ENCODE measurements at regions not wholly inside any gene's neighbourhood (a gene's known extent, or its start where the extent isn't known, plus 50 kb on each side); places are given as distances from the start of the nearest gene placed in this dataset.

- DNase-seq (ENCODE audit: low read depth) = no peak
Observed at GRCh38 chr2:42932271-42933151, 140.1 kb upstream of the HAAO start.

GRCh38 chr2:42931818-42932195 lies 139.4 kb upstream of the HAAO start:
- no peak for DNase-seq (ENCODE audit: low read depth)

GRCh38 chr2:42931146-42931817 lies 138.9 kb upstream of the HAAO start:
- DNase-seq (ENCODE audit: low read depth) = no peak

DNA sequence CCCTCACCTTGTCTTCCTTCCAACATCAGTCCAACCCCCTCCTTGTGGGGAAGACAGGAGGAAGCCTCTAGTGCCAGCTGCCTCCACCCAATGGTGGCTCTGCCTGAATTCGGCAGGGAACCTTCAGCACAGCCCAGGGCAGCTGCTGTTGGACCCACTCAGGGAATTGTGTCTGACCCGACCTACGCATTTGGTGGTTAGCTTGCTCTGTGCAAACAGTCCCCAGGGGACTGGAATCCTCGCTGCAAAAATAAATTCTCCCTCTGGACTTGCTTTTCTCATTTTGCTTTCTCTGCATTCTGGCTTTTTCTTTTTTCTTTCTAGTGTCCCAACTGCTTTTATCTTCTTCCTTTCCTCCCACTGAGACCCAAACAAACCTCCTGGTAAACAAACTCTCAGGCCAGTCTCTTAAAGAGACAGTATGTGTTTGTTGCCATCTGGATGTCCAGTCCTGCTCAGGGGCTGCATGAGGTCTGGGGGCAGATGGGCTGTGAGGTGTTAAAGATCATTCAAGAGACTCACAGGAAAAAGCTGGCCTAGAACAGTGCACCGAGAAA lies 137.7 kb upstream of the HAAO start:
- DNase-seq (ENCODE audit: low read depth) = no peak

- DNase-seq (ENCODE audit: low read depth) = no peak
Observed at GRCh38 chr2:42929546-42930024, 137.2 kb upstream of the HAAO start.

DNA sequence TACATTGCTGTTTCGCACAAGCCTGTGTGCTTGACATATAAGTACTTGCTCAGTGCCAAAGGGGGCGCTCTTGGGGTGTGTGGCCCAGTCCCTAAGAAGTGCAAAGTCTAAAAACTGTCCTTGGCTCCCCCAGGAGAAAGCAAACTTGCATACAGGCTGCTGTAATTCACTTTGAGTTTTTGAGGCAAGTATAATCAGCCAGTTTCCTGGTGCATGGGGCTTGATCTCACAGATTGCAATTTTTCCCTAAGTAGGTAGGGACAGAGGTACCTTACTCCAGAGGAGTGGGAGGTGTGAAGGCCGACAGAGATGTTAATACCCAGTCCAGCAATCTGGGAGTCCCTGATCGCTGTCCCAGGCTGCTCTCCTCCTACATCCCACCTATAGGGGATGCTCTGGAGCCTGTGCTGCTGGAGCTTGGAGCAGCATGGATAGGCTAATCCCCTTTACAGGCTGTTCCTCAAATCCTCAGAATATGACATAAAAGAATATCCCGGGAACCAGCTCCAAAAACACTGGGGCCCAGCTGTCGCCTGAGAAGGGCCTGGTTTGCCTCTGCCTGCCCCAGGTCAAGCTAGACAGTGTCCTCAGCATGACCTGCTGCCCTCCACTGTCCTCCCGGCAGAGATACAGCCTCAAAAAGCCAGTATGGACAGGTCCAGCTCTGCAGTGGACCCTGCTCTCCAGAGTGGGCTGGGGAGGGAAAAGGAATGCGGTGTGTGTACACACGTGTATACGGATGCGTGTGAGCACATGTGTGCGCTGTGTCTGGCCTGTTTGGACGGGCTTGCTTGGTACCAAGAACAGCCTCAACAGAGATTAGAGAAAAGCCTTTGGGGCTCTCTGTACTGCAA lies 136.5 kb upstream of the HAAO start:
- DNase-seq (ENCODE audit: low read depth) = no peak

DNA sequence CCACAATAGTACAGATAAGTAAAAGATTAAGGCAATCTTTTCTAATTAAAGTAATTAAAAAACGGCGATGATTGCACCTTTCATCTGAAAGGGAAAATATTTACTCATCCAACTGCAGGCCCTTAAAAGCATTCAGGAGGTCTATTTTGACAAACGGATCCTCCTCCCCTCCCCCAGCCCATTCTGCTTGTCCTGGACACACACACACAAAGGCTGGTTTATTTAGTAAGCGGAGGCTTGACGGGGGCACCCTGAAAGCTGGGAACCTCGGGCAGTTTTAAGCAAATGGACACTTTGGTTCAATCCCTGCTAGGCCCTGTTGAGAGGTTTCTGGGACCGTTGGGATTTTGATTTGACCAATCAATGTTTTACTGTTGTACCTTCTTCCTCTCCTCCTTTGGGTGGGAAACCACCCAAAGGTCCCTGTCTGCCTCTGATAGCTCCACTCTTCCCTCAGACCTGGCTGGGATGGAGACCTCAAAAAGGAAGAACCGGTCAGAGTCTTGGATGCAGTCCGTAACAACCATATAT lies 135.8 kb upstream of the HAAO start:
- DNase-seq (ENCODE audit: low read depth) = no peak

DNA sequence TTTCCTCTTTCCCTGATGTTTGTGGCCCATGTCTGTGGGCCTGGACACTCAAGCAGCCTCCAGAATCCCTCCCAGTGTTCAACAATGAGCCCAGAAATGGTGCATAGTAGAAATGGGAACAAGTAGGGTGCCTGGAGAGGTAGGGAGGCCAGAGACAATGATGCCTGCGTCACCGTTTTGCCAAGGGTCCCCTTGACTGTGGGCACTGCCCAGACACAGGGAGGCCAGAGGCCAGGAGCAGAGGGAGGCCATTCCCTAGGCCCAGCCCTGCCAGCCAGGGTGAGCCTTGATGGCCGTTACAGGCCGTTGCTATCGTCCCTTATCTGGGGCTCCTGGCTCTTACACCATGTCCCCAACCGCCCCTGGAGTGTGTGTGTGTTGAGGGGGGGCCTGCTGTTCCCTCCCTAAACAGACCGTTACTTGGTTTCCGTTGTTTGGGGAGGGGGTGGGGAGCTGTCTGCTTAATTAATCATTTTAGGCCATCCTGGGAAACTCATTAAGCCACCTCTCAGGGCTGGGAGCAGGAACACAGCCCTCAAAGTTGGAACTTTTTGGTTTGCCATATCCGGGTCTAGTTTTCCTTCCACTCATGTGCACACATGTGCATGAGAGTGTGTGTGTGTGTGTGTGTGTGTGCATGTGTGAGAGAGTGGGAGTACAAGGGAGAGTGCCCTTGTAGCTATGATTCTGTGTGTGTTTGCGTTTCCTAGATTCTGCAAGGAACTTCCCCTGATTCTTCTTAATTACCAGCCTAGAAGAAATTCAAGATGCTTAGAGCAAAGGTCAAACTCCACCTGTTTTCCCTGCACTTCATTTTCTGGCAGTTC lies 135.2 kb upstream of the HAAO start:
- DNase-seq (ENCODE audit: low read depth) = no peak

GRCh38 chr2:42926434-42927333 lies 134.3 kb upstream of the HAAO start:
- no peak for DNase-seq (ENCODE audit: low read depth)

DNA sequence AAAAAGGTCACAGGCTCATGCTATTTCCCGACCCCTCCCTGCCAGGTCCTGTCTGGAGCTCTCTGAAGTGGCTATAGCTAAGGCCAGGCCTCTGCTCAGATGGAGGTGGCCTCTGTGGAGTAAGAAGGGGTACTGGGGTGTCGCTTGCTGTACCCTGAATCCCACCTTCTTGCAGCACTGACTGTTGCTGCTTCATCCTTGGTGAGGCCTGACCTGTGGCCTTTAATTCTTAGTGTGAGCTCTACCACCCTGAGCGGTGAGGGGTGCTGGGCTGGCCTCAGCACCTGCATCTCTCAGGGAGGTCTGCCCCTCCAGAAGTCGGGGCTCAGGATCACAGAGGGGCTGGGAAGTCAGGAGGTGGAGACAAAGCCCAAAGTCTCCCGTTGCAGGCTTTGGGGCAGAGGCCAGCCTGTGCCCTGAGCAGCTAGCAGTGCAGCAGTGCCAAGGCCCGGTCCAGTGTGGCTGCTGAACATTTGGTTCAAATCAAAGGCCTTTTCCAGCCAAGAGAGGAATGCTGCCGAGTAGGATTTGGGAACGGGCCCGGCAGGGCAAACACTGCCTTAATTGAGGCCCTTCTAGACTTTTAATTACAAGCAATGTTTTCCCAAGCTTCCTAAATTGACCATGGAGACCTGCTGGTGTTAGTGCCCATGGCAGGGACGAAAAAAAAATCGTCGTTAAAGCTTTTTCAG lies 133.5 kb upstream of the HAAO start:
- no peak for DNase-seq (ENCODE audit: low read depth)

DNA sequence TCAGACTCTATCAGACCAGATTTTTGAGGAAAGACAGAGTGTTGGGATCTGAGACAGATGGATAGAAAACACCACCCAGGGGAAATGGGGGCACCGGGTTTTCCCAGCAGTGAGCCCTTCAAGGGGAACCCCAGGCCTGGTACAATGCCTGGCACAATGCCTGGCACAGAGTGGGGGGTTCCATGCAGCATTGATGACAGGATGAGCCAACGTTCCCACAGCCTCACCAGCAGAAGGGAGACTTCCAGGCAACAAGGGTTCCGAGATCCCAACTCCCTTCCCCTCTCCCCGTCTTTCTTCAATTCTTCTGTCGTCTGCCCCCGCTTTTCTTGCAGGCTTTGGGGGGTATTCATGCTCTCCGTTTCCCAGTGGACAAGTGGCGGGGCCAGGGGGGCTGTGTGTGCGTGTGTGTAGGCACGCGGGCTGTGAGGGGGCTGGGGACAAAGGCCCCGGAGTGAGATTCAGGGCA lies 132.1 kb upstream of the HAAO start:
- DNase-seq (ENCODE audit: low read depth) = no peak

- DNase-seq (ENCODE audit: low read depth) = no peak
Observed at GRCh38 chr2:42923580-42924417, 131.4 kb upstream of the HAAO start.

DNA sequence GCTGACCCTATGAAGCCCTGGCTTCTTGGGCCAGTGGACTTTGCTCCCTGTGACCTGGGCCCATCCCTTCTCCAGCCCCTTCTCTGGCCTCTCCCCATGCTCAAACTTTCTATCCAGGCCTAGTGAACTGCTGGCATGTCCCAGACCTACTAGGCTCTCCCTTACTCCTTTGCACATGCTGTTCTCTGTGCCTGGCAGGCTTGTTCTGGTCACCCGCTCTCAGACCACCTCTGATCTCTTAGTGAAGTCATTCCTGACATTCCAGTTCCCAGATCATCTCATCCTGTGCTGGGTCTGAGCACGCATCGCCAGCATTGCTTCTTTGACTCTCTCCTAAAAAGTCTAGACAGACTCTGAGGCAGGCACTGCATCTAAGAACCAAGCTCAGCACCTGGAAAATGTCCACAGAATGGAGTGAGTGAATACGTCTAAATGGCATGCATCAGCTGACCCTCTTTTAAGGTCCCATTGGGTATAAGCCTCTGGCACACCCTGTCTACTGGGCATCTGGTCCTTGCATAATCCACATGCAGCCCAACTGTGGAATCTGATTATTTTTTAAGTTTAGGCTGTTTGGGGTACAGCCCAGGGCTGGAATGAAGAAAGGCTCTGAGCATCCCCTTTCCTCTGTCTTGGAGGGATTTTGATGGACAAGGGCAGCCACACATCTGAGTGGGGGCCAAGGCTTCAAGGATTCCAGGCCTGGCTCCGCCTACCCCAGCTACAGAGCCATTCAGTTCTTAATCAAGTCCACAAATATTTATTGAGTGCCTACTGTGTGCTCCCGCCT lies 130.6 kb upstream of the HAAO start:
- DNase-seq (ENCODE audit: low read depth) = no peak

- no peak for DNase-seq (ENCODE audit: low read depth)
Observed at GRCh38 chr2:42922293-42922692, 129.9 kb upstream of the HAAO start.

DNA sequence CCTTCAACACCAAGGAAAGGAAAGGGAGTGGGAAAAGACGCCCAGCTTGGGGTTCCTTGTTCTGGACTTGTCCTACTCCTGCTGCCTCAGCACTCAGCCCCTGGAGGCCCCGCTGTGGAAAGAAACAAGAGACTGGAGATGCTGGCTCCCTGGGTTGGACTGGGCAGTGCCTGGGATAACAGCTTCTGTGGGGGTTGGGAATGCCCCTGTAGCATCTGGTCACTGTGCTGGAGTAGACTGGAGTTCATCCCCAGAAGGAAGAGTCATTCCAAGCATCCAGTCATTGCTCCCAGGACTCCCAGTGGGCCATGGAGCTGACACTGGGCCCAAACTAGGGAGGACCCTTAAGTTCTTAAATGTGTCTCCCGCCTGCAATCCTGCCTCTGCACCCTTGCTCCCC lies 129.3 kb upstream of the HAAO start:
- DNase-seq (ENCODE audit: low read depth) = no peak

DNA sequence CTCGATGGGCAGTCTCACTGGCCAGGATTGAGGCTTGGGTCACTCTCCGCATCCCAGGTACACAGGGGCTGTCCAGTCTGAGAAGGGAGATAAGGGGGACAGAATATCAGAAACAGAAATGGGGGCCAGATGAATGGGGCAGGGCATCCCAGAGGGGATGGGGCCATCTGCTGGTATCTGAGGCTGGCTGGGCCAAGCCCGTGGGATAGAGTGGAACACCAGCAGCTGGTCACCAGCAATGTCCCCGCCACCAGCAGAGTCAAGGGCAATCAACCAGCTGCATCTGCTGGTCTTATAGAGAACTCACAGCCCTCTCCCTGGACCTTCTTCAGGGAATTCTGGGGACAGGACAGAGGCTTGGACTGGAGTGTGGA lies 128.8 kb upstream of the HAAO start:
- no peak for DNase-seq (ENCODE audit: low read depth)

GRCh38 chr2:42920446-42921146 lies 128.2 kb upstream of the HAAO start:
- no peak for DNase-seq (ENCODE audit: low read depth)
